ENCODE measurements at regions not wholly inside any gene's neighbourhood (a gene's known extent, or its start where the extent isn't known, plus 50 kb on each side); places are given as distances from the start of the nearest gene placed in this dataset.
"Not testable (repeated sequence)": the region's sequence is repeated elsewhere in the genome, so short reads cannot be mapped to it uniquely, and the experiment has no call there.

- in situ Hi-C loops (cut with HindIII; ENCODE audit: low pct_unique_long_range_greater_than_20kb, low sequenced_read_pairs) (no loop called here), intact Hi-C loops (cut with micrococcal nuclease; ENCODE audit: unreplicated experiment) (no loop called here)
- no peak overlapping the region for H3K4me3 ChIP-seq (ENCODE audit: low read depth in 2 of 2, low read length in 2 of 2)
- no peaks in the 10 kb centered on the region for H3K9me3 ChIP-seq (ENCODE audit: control insufficient read depth, insufficient read depth, low read depth, low read length)
- no peaks in the 10 kb centered on the region for H3K36me3 ChIP-seq (ENCODE audit: control insufficient read depth, insufficient read depth, low read length)
- BruUV-seq (replicated peaks) = no TSS peak
- no peaks in the 10 kb centered on the region for H3K4me1 ChIP-seq (ENCODE audit: control insufficient read depth, insufficient read depth, low read length)
- no peak overlapping the region for H3K27ac ChIP-seq (ENCODE audit: low read length)
- ChIA-PET POLR2A (no interaction called here), CTCF (no interaction called here)
- H3K27me3 ChIP-seq (ENCODE audit: control insufficient read depth, insufficient read depth, low read length) = no peaks in the 10 kb centered on the region
- DNase-seq (ENCODE audit: low read depth, low spot score) (no peak), ATAC-seq (no peak)
- TF ChIP-seq POLR2AphosphoS5 (IDR thresholded peaks at IDR 0.05; ENCODE audit: low read depth, low read length) = no peak
- TF ChIP-seq CTCF (IDR thresholded peaks at IDR 0.05) = no peak
- TF ChIP-seq TCF7L2 (IDR thresholded peaks at IDR 0.05; ENCODE audit: low read depth, low read length) = no peak
- no peak for TF ChIP-seq SIN3A (IDR thresholded peaks at IDR 0.05; ENCODE audit: borderline replicate concordance, insufficient read depth, low read depth, low read length)
- no peak for TF ChIP-seq REST (IDR thresholded peaks at IDR 0.05; ENCODE audit: insufficient read depth in 1 of 2, low read depth in 2 of 2, low read length in 1 of 2)
Measured at GRCh38 chr17:12231355-12231682, 210.6 kb downstream of the MAP2K4 start.

GRCh38 chr17:12239021-12239420 is 218.3 kb downstream of the MAP2K4 start:
- H3K4me1 ChIP-seq (ENCODE audit: control insufficient read depth, insufficient read depth, low read length); H3K27ac ChIP-seq (ENCODE audit: low read length); H3K4me3 ChIP-seq (ENCODE audit: low read depth in 2 of 2, low read length in 2 of 2); CTCF ChIA-PET; in situ Hi-C loops (cut with HindIII; ENCODE audit: low pct_unique_long_range_greater_than_20kb, low sequenced_read_pairs); intact Hi-C loops (cut with micrococcal nuclease; ENCODE audit: unreplicated experiment); H3K9me3 ChIP-seq (ENCODE audit: control insufficient read depth, insufficient read depth, low read depth, low read length); DNase-seq (ENCODE audit: low read depth, low spot score); BruUV-seq (replicated peaks); H3K27me3 ChIP-seq (ENCODE audit: control insufficient read depth, insufficient read depth, low read length); H3K36me3 ChIP-seq (ENCODE audit: control insufficient read depth, insufficient read depth, low read length); ATAC-seq; POLR2A ChIA-PET: not testable (repeated sequence)

GRCh38 chr17:12242345-12242954 is 221.8 kb downstream of the MAP2K4 start:
- no peaks in the 10 kb centered on the region; the same call in 1 of the 2 replicates for H3K27me3 ChIP-seq (ENCODE audit: control insufficient read depth, insufficient read depth, low read length)
- DNase-seq (ENCODE audit: low read depth, low spot score) (no peak), ATAC-seq (no peak)
- no peaks in the 10 kb centered on the region for H3K36me3 ChIP-seq (ENCODE audit: control insufficient read depth, insufficient read depth, low read length)
- H3K9me3 ChIP-seq (ENCODE audit: control insufficient read depth, insufficient read depth, low read depth, low read length) = no peaks in the 10 kb centered on the region
- H3K4me3 ChIP-seq (ENCODE audit: low read depth in 2 of 2, low read length in 2 of 2) = no peak overlapping the region
- in situ Hi-C loops (cut with HindIII; ENCODE audit: low pct_unique_long_range_greater_than_20kb, low sequenced_read_pairs) = no loop called here
- no peaks in the 10 kb centered on the region for H3K4me1 ChIP-seq (ENCODE audit: control insufficient read depth, insufficient read depth, low read length)
- intact Hi-C loops (cut with micrococcal nuclease; ENCODE audit: unreplicated experiment) = no loop called here
- CTCF ChIA-PET = no interaction called here
- POLR2A ChIA-PET = no interaction called here
- BruUV-seq (replicated peaks) = no TSS peak
- no peak overlapping the region for H3K27ac ChIP-seq (ENCODE audit: low read length)
- TF ChIP-seq POLR2AphosphoS5 (IDR thresholded peaks at IDR 0.05; ENCODE audit: low read depth, low read length) (no peak), SIN3A (IDR thresholded peaks at IDR 0.05; ENCODE audit: borderline replicate concordance, insufficient read depth, low read depth, low read length) (no peak), TCF7L2 (IDR thresholded peaks at IDR 0.05; ENCODE audit: low read depth, low read length) (no peak), REST (IDR thresholded peaks at IDR 0.05; ENCODE audit: insufficient read depth in 1 of 2, low read depth in 2 of 2, low read length in 1 of 2) (no peak), CTCF (IDR thresholded peaks at IDR 0.05) (no peak)
